Mesenteric fat pad (tissue), 1 donor: ENCODE measurements at regions not wholly inside any gene's neighbourhood (a gene's known extent, or its start where the extent isn't known, plus 50 kb on each side); places are given as distances from the start of the nearest gene placed in this dataset.

Experiments used
- DNase-seq: peaks from one replicate; pipeline ENCODE4 v3.0.0-alpha.2; 2020; ENCODE audit warnings: low spot score
- donor health status: DM: yes; HTN: yes; CAD: no.

GRCh38 chr6:44559486-44560270, 172.2 kb downstream of the CDC5L start:
- no peak for DNase-seq

GRCh38 chr6:44560458-44561059, 173.1 kb downstream of the CDC5L start:
- no peak for DNase-seq

DNA sequence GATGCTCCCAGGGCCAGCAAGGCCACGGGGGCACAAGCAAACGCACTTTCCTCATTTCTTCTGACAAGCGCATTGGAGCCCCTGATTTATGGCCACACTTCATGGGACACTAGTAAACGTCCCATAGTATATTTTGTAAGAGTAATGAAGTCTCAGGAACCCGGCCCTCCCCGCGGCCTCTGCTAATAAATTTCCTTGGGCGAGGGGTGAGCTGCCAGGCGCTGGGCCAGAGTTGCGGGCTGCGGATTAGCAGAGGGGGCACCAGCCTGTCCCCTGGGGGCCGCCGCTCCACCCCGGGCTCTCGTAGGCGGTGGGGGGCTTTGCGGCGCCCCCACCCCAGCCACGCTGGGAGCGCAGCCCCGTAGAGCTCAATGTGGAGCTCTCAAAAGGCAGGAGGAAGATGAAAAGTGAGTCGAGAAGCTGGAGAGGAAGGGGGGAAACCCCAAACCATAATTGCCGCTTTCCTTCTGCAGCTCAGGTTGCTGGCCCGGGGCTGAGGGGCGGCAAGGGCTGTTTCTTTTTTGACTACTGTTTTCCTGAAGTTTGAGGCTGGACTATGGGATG, 173.6 kb downstream of the CDC5L start:
- no peak for DNase-seq

DNA sequence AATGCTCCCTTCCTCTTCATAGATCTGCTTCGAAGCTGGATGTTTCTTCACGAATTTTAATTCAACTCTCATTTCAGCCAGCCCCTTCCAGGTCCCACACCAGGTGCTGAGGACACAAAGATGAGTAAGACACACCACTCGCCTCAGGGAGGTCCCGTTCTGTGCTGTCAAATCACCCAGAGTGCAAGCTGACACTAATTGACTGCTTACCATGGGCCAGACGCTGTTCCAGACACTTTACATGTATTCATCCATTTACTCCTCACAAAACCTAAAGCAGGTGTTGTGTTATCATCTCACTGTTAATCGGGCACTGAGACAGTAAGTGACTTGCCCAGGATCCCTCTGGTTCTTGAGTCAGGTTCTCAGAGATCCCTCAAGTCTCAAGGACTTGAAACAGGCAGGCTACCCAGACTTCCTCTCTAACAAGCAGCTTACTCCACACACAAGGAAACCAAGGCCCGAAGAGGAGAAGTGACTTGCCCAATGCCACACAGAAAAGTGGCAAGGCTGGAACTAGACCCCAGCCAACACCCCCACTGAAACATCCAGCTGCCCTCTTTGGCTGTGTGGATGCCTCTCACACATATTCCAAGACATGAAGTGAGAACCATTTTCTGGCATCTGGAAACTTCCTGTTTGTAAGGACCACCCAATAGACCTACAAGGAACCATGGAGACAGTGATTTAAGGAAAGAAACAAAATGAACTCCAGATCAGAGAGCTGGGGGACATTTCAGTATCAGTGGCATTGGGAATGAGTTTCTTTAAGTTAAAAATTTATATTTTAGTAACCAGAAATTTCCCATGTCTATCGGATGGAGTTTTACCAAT, 174.5 kb downstream of the CDC5L start:
- DNase-seq = no peak

- no peak for DNase-seq
These were observed 175.9 kb downstream of the CDC5L start for GRCh38 chr6:44563397-44563796.

DNA sequence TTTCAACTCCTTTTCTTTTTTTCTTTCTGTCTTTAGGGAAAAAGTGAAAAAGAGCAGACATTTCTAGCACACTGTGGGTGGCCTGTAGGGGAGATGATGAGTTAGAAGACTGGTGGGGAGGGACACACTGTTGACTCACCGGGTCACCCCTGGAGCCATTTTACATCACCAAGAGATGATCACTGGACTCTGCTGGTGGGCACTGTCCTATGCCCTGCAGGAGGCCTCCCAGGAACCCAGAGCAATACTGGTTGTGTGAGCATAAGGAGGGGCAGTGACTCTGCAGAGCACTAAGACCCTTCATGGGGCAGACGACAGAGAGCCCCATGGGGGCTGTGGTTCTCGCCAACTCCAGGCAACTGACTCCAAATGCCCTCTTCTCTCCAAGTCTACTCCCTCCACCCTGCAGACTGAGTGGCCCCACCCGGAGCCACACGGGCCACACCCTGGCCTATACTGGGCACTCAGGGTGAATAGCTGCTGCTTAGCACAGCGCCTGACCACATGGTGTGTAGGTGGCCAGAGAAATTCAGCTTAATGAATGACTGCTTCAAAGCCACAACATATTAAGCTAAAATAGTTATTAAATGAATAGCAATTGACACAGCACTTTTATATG, 177.5 kb downstream of the CDC5L start:
- DNase-seq = peak; percentile 73

DNA sequence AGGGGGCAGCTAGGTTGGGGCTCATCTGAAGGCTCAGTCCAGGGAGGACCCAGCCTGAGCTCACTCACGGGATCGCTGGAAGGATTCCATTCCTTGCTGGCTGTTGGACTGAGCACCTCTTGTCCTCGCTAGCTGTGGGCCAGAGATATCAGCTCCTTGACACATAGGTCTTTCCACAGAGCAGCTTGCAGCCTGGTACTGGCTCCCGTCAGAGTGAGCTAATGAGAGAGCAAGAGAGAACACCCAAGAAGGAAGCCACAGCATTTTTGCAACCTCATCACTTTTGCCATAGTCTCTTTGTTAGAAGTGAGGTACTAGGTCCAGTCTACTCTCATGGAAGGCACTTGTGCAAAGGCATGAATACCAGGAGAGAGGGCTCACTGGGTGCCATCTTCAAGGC, 179.9 kb downstream of the CDC5L start:
- no peak for DNase-seq

- no peak for DNase-seq
These were observed 181.6 kb downstream of the CDC5L start for GRCh38 chr6:44569131-44569530.

DNA sequence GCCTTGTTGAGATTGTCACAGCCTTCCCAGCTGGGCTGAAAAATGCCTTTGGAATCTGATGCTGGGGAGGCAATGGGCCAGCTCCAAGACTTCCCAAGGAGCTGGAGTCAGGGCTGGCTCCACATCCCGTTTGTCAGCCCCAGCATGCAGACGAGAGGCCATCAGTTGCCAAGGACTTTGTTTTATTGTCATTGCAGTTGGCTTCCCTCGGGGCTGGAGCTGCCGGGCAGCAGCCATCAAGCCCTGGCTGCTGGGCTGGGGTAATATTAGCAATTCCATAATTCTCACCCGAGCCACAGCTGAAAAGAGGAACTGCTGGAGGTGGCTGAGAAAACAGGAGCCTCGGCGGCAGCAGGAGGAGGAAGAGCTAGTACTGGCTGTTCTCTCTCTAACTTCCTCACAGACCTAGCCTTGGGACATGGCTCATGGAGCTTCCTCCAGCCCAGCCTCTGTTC, 182.5 kb downstream of the CDC5L start:
- no peak for DNase-seq

- no peak for DNase-seq
These were observed 184.0 kb downstream of the CDC5L start for GRCh38 chr6:44571510-44571909.

DNA sequence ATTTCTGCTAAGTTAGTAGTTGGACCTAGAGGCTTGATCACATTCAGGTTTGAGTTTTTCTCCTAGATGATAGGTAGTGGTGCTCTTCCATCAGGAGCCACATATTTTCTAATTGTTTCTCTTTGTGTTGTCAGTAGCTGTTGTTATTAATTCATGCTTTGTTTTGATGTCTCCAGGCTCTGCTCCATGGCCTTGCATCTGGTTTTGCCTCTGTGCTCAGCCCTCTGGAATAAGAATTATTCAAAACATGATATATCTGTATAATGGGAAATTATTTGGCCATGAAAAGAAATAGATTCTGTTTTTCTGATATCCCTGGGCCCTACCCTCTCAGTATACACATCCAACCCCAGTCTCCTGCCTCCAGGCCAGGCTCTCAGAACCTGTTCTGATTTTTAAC, 184.8 kb downstream of the CDC5L start:
- DNase-seq = no peak

DNA sequence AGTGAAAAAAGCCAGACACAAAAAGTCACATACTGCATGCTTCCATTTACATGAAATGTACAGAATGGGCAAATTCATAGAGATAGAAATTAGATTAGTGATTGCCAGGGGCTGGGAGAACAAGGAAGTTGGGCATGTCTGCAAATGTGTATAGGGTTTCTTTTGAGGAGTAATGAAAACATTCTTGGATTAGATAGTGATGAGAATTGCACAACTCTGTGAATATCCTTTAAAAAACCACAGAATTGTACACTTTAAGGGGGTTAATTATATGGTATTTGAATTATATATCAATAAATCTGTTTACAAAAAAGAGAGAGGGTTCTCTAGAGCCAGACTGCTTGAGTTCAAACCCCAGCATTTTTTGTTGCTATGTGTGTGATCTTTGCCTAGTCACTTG, 188.1 kb downstream of the CDC5L start:
- no peak for DNase-seq

DNA sequence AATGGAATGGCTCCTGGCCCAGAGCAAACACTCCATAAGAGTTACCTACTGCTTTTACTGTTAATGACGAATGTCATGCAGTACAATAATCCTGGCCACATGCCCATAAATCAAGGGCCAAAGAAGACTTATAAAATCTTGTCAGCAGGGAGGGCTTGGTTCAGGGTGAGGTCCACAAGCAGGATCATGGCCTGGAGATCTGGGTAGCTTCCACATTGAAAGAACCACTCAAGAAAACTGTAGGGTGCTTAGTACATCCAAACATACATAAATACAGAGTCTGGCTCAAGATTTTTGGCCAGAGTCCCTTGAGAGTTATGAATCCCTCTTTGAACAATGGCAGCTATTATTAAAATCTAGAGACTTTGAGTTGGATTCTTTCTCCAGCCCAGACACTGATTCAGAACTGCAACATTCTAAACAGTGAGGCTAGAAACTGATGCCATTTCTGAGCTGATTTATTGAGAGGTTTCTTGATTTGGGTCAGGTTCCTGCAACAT, 188.7 kb downstream of the CDC5L start:
- DNase-seq = no peak

DNA sequence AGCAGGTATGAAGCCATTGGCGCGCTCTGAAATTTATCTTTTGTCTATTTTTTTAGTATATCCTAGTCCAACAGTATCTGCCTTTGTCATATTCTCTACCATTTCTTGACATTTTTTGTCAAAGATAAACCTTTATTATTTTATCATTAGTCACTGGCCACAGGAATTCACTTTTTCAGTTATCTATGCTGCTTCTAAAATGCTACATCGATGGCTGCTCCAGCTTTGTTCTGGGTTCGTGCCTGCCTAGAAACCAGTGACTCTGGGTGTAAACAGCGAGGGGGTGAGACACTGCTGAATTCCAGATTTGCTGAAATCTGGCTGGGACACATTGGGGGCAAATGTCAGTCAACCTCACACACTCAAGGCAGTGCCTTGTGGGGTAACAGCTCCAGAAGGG, 193.4 kb downstream of the CDC5L start:
- no peak for DNase-seq

GRCh38 chr6:44582930-44583329, 195.4 kb downstream of the CDC5L start:
- DNase-seq = no peak

DNA sequence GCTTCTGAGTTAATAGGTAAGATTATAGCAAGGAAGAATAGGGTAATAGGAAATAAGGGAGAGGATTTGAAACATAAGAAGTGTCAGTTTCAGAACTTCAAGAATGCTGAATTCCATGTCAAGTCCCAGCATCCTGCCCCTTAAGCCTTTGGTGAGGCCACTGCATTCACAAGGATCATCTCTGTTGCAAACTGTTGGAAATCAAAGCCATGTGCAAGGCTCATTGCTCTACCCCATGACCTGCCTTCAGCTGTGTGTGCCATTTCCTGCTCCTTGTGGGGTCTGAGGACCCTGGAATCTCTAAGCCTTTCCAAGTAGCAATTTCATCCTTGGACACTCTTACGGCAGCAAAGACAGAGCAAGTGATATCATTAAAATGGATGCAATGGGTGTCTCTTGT, 203.0 kb downstream of the CDC5L start:
- no peak for DNase-seq

DNA sequence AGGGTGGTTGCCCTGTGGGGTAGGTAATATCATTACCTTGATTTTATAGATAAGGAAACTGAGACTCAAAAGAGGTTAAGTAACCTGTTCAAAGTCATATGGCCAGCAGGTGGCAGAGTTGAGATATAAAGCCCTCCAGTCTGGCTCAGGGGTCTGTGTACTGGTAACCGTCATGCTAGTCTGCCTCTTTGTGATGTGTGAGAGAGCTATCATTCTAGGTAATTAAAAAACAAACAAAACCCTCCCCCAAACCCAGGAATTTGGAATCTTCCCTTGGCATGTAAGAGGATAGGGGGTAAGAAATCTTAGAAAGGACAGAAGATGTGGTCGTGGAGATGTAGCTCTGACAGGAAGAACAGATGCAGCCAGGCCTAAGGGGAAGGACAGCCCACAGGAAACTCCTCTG, 206.0 kb downstream of the CDC5L start:
- no peak for DNase-seq

DNA sequence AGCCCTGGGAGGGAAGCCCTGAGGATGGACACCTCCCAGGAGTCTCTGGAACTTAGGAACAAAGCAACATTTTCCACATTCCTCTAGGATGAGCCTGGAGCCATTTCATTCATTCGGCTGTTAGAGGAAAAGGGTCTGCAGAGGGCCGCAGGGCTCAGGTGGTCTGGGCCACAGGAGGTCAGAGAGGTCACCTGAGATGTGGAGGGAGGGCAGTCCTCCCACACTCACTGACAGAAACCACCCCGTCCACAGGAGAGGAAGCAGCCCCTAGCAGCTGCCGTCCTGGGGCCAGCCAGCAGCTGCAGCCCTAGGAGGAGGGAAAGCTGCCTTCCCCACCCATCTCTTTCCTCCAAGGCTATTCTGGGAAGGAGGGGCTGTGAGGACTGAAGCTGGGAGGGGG, 207.0 kb downstream of the CDC5L start:
- DNase-seq = no peak

DNA sequence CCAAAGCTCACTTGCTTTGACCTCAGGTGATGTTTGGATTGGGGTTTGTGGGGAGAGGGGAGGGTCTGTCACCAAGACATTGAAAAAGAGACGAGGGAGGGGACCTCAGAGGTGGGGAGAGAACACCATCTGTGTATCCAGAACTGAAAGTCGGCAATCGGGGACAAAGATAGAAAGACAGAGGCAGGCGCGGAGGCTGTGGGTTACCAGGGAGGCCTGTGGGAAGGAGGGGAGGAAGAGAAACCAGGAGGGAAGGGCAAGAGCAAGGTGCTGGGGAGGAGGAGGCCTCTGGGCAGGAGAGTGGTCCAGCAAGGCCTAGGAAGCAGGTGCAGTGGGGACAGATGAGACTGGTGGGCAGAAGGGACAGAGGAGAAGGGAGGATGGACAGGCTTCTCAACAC, 211.2 kb downstream of the CDC5L start:
- DNase-seq = no peak

DNA sequence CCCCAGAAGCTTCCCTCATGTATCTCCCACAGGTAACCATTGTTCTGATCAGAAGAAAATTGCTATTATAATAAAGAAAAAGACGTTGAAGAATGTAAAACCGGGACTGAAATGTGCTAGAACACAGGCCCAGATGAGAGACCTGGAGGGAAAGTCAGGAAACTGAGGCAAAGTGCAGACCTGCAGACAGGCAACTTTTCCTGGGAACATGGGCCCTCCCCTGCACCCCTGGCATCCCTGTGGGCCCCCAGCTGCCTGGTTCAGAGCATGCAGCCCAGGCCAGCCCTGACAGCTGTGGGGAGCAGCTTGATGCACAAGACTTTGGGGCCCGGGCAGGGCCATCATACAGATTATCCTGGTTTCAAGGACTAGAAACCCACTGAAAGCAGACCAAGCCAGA, 212.2 kb downstream of the CDC5L start:
- DNase-seq = no peak

DNA sequence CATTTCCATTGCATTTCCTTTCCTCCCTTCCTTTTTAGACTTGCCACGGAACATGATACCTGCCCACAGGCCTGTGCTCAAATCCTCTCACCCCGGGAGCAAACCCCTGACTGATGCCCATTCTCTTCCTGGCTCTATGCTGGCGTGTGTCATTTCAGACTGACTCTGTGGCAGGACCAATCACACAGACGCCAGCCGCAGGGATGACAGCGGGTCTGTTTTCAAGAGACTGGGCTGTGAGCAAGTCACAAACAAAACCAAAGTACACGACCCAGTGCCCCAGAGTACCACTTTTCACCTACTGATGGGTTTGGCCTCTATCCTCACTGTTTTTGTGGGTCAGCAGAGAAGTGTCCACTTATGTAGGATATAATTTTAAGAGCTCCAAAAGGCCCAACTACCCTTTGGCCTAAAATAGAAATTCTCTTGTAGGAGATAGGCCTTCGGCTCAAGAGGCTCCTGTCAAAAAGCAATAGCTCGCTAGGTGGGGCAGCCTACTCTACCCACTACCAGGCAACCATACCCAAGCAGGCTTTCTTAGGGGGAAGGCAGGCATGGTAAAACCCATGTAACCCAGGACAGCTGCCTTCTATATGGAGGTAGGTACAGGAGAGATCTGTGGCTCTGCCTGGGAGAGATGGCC, 215.7 kb downstream of the CDC5L start:
- DNase-seq = no peak
